Mesenchymal stem cell (in vitro differentiated cells and primary cell): ENCODE measurements at regions not wholly inside any gene's neighbourhood (a gene's known extent, or its start where the extent isn't known, plus 50 kb on each side); places are given as distances from the start of the nearest gene placed in this dataset.

Source experiments
- DNase-seq: peaks from one replicate; pipeline ENCODE4 v3.0.0-alpha.2; 2013
- H2AFZ ChIP-seq: one replicate; pipeline ENCODE4 v1.6.1; 2013; ENCODE audit warnings: low read depth, mild to moderate bottlenecking, control low read depth, inconsistent platforms, low read length, moderate library complexity
- H2AK5ac ChIP-seq: 2 replicates; pipeline ENCODE4 v1.6.1; 2013; ENCODE audit warnings: low read length, moderate library complexity, mild to moderate bottlenecking, inconsistent platforms; ENCODE audit not compliant: severe bottlenecking
- H2BK120ac ChIP-seq: one replicate; pipeline ENCODE4 v1.6.1; 2013; ENCODE audit warnings: low read depth, mild to moderate bottlenecking, inconsistent platforms, low read length, moderate library complexity
- H2BK12ac ChIP-seq, 2 experiments: one replicate each; pipeline ENCODE4 v1.6.1; 2013; ENCODE audit warnings: inconsistent platforms in 2 of 2, low read length in 2 of 2, mild to moderate bottlenecking in 2 of 2, moderate library complexity in 2 of 2, control low read depth in 1 of 2
- H2BK15ac ChIP-seq: one replicate; pipeline ENCODE4 v1.6.1; 2013; ENCODE audit warnings: mild to moderate bottlenecking, low read depth, inconsistent platforms; ENCODE audit not compliant: poor library complexity, severe bottlenecking
- H2BK5ac ChIP-seq: 2 replicates; pipeline ENCODE4 v1.6.1; 2013; ENCODE audit warnings: low read depth, mild to moderate bottlenecking, low read length, control low read depth, inconsistent platforms; ENCODE audit not compliant: poor library complexity, severe bottlenecking
- H3K14ac ChIP-seq, 2 experiments: one replicate each; pipeline ENCODE4 v1.6.1; 2013; ENCODE audit warnings: inconsistent platforms in 2 of 2, low read length in 2 of 2, control low read depth in 1 of 2, mild to moderate bottlenecking in 1 of 2, moderate library complexity in 1 of 2
- H3K18ac ChIP-seq, 2 experiments: one replicate each; pipeline ENCODE4 v1.6.1; 2013; ENCODE audit warnings: inconsistent platforms in 2 of 2, low read length in 2 of 2, control low read depth in 1 of 2, low read depth in 1 of 2, mild to moderate bottlenecking in 1 of 2
- H3K23ac ChIP-seq, 2 experiments: one replicate each; pipeline ENCODE4 v1.6.1; 2013; ENCODE audit warnings: inconsistent platforms in 2 of 2, low read length in 2 of 2, mild to moderate bottlenecking in 2 of 2, moderate library complexity in 2 of 2, control low read depth in 1 of 2
- H3K27ac ChIP-seq: 2 replicates; pipeline ENCODE4 v1.5.1; 2013; ENCODE audit warnings: mild to moderate bottlenecking, moderate library complexity, low read length, control low read depth, inconsistent platforms; ENCODE audit not compliant: poor library complexity, severe bottlenecking
- H3K27me3 ChIP-seq, 2 experiments: 2 replicates each; pipeline versions ENCODE4 v1.6.1 to v1.7.0; 2013; ENCODE audit warnings: low read length in 2 of 2, mild to moderate bottlenecking in 2 of 2, moderate library complexity in 2 of 2, control low read depth in 1 of 2, inconsistent platforms in 1 of 2; ENCODE audit not compliant: control insufficient read depth in 1 of 2, insufficient read depth in 1 of 2
- H3K36me3 ChIP-seq, 2 experiments: 2 replicates each; pipeline versions ENCODE4 v1.6.1 to v1.7.0; 2013; ENCODE audit warnings: low read length in 2 of 2, control low read depth in 1 of 2, inconsistent platforms in 1 of 2, low read depth in 1 of 2, mild to moderate bottlenecking in 1 of 2; ENCODE audit not compliant: insufficient read depth in 2 of 2, control insufficient read depth in 1 of 2
- H3K4ac ChIP-seq, 2 experiments: one replicate each; pipeline ENCODE4 v1.6.1; 2013; ENCODE audit warnings: inconsistent platforms in 2 of 2, low read length in 2 of 2, mild to moderate bottlenecking in 2 of 2, moderate library complexity in 2 of 2, control low read depth in 1 of 2, low read depth in 1 of 2
- H3K4me1 ChIP-seq: 2 replicates; pipeline ENCODE4 v1.6.1; 2013; ENCODE audit warnings: low read depth, low read length, control low read depth; ENCODE audit not compliant: control insufficient read depth, insufficient read depth
- H3K4me2 ChIP-seq: 2 replicates; pipeline ENCODE4 v1.6.1; 2013; ENCODE audit warnings: low read length, mild to moderate bottlenecking, inconsistent platforms; ENCODE audit not compliant: poor library complexity, severe bottlenecking
- H3K4me3 ChIP-seq, 2 experiments: 2 replicates each; pipeline versions ENCODE4 v1.5.1 to v1.7.0; 2013; ENCODE audit warnings: low read length in 2 of 2, mild to moderate bottlenecking in 2 of 2, control low read depth in 1 of 2, low read depth in 1 of 2; ENCODE audit not compliant: insufficient read depth in 1 of 2
- H3K79me1 ChIP-seq: replicated peaks from 2 replicates; pipeline ENCODE4 v1.6.1; 2013; ENCODE audit warnings: mild to moderate bottlenecking, control low read depth, low read length, inconsistent platforms; ENCODE audit not compliant: poor library complexity, severe bottlenecking
- H3K9ac ChIP-seq: 2 replicates; pipeline ENCODE4 v1.7.0; 2013; ENCODE audit warnings: mild to moderate bottlenecking, low read length, moderate library complexity
- H3K9me3 ChIP-seq: 2 replicates; pipeline ENCODE4 v1.7.0; 2013; ENCODE audit warnings: mild to moderate bottlenecking, low read length; ENCODE audit not compliant: control insufficient read depth
- H4K8ac ChIP-seq: one replicate; pipeline ENCODE4 v1.6.1; 2013; ENCODE audit warnings: inconsistent platforms, mild to moderate bottlenecking, low read length, moderate library complexity
- H4K91ac ChIP-seq: one replicate; pipeline ENCODE4 v1.6.1; 2013; ENCODE audit warnings: mild to moderate bottlenecking, low read length, inconsistent platforms
- WGBS: methylation state at CpG from one replicate; pipeline ENCODE4 v1.1.7; 2013; ENCODE audit warnings: mixed read lengths; 5-methylcytosine and 5-hydroxymethylcytosine counted together

DNA sequence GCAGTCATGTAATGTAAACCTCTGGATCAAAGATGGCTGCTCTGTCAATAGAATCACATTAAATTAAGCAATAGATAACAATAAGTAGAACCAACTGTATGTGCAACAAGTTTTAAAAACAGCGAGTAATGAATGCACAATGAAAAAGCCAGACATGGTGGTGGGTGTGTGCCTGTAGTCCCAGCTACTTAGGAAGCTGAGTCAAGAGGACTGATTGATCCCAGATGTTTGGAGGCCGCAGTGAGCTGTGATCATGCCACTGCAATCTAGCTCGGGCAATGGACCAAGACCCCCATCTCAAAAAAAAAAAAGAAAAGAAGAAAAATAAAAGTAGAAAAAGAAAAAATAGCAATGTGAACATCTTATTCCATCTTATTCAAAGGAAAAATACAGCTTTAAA is 558.7 kb upstream of the MMS22L start:
- Histone ChIP-seq H2BK5ac (no peak overlapping the region), H3K4ac (no peak overlapping the region), H2BK15ac (no peak overlapping the region), H3K27ac (no peak overlapping the region), H2BK120ac (no peak overlapping the region), H2BK12ac (no peak overlapping the region), H3K27me3 (no peaks in the 10 kb centered on the region), H4K8ac (no peak overlapping the region), H3K23ac (no peak overlapping the region), H3K9me3 (no peaks in the 10 kb centered on the region), H3K4me3 (no peak overlapping the region), H3K4me1 (no peaks in the 10 kb centered on the region), H3K79me1 (no peaks in the 10 kb centered on the region), H3K9ac (peak overlapping the region; percentile 65), H3K4me2 (no peak overlapping the region), H3K18ac (no peak overlapping the region), H2AFZ (no peak overlapping the region), H2AK5ac (no peak overlapping the region), H3K14ac (no peak overlapping the region), H4K91ac (no peak overlapping the region), H3K36me3 (no peaks in the 10 kb centered on the region)
- 100% methylated on average over 1 of the region's 3 CpGs for WGBS
- DNase-seq = no peak

- H3K23ac ChIP-seq = no peak overlapping the region
- no peak overlapping the region for H3K18ac ChIP-seq
- no peak overlapping the region for H2BK5ac ChIP-seq
- no peaks in the 10 kb centered on the region for H3K27me3 ChIP-seq
- no peak overlapping the region for H2BK120ac ChIP-seq
- H2BK15ac ChIP-seq = no peak overlapping the region
- no peak for DNase-seq
- no peaks in the 10 kb centered on the region for H3K36me3 ChIP-seq
- H3K79me1 ChIP-seq = no peaks in the 10 kb centered on the region
- WGBS = no CpG with 5 or more reads among the region's 2 CpGs
- peak overlapping the region; percentile 65 for H3K9ac ChIP-seq
- H3K4me3 ChIP-seq = no peak overlapping the region
- H3K4me1 ChIP-seq = no peaks in the 10 kb centered on the region
- no peak overlapping the region for H2BK12ac ChIP-seq
- no peak overlapping the region for H3K4ac ChIP-seq
- H3K27ac ChIP-seq = no peak overlapping the region
- H3K4me2 ChIP-seq = no peak overlapping the region
- H3K9me3 ChIP-seq = no peaks in the 10 kb centered on the region
- H3K14ac ChIP-seq = no peak overlapping the region
- H2AFZ ChIP-seq = no peak overlapping the region
- H2AK5ac ChIP-seq = no peak overlapping the region
- H4K91ac ChIP-seq = no peak overlapping the region
- H4K8ac ChIP-seq = no peak overlapping the region
Observed at GRCh38 chr6:97842521-97842920, 559.5 kb upstream of the MMS22L start.

GRCh38 chr6:97849390-97849789 is 566.4 kb upstream of the MMS22L start:
- Histone ChIP-seq H3K18ac (no peak overlapping the region), H3K27me3 (no peaks in the 10 kb centered on the region), H3K27ac (no peak overlapping the region), H3K79me1 (no peaks in the 10 kb centered on the region), H2BK120ac (no peak overlapping the region), H4K91ac (no peak overlapping the region), H3K9me3 (no peaks in the 10 kb centered on the region), H3K4me1 (no peaks in the 10 kb centered on the region), H3K4me3 (no peak overlapping the region), H4K8ac (no peak overlapping the region), H3K4ac (no peak overlapping the region), H2AFZ (no peak overlapping the region), H2BK5ac (no peak overlapping the region), H2BK15ac (no peak overlapping the region), H3K23ac (no peak overlapping the region), H3K4me2 (no peak overlapping the region), H3K14ac (no peak overlapping the region), H2AK5ac (no peak overlapping the region), H3K9ac (no peak overlapping the region), H2BK12ac (no peak overlapping the region), H3K36me3 (no peaks in the 10 kb centered on the region)
- no peak for DNase-seq
- WGBS = no CpG with 5 or more reads among the region's 2 CpGs

DNA sequence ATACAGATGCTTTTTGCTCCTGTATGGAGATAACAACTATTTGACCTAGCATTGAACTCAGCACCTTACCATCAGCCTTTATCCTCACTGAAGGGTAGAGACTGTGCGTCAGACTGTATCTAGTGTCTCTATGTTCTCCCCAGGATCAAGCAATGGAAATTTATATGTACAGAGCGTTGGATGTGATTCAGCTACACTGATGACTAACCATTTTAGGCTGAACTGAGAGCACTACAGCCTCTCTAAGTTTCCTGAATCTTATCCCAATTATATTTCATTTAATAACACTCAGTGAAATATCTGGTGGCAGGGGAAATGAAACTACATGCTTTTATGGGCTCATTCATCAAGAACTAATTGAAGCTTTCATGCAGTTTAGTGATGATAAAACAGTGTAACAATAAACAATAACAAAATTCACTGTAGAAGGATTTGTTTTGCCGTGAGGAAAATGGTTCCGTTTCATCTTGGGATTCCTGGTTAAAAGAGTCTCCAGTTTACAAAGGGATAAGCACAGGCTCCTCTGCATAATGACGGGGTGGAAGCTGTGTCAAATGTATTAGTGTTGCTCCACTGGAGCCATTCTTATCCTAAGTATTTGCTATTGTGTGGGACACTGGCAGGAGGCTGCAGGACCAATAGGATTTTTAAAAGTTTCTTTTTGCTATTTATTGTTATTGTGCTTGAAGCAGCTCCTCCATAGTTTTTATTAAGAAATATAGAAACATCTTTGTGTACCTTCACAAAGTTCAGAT is 567.6 kb upstream of the MMS22L start:
- H3K27ac ChIP-seq = no peak overlapping the region
- no peak for DNase-seq
- H3K4me1 ChIP-seq = no peaks in the 10 kb centered on the region
- H3K14ac ChIP-seq = no peak overlapping the region
- H2BK15ac ChIP-seq = no peak overlapping the region
- H3K27me3 ChIP-seq = no peaks in the 10 kb centered on the region
- no peak overlapping the region for H2BK12ac ChIP-seq
- no peak overlapping the region for H4K91ac ChIP-seq
- WGBS = 63% methylated on average over 5 of the region's 5 CpGs
- H3K23ac ChIP-seq = no peak overlapping the region
- no peak overlapping the region for H2AK5ac ChIP-seq
- no peak overlapping the region for H2AFZ ChIP-seq
- no peaks in the 10 kb centered on the region for H3K79me1 ChIP-seq
- no peaks in the 10 kb centered on the region for H3K9me3 ChIP-seq
- H3K36me3 ChIP-seq = no peaks in the 10 kb centered on the region
- peak overlapping the region; percentile 87 for H3K9ac ChIP-seq
- H3K18ac ChIP-seq = no peak overlapping the region
- H2BK120ac ChIP-seq = no peak overlapping the region
- no peak overlapping the region for H3K4me2 ChIP-seq
- H3K4me3 ChIP-seq = peak overlapping the region in 1 of 2 experiments; percentile 75
- H2BK5ac ChIP-seq = no peak overlapping the region
- H3K4ac ChIP-seq = no peak overlapping the region
- no peak overlapping the region for H4K8ac ChIP-seq
